HepG2 (cell line): ENCODE measurements at regions not wholly inside any gene's neighbourhood (a gene's known extent, or its start where the extent isn't known, plus 50 kb on each side); places are given as distances from the start of the nearest gene placed in this dataset.
"Not testable (repeated sequence)": the region's sequence is repeated elsewhere in the genome, so short reads cannot be mapped to it uniquely, and the experiment has no call there.

Experiments used
- ATAC-seq: fragments of 200-7000 bp; cut with Tn5 transposase; 3 replicates; pipeline ENCODE4 v1.9.1; 2020; ENCODE audit warnings: mild to moderate bottlenecking, moderate library complexity
- BruUV-seq: library from RNA; stranded (reverse); fragments of 400-500 nt; replicated peaks from 2 replicates; lab custom pipeline; 2021; lab: Mats Ljungman, UMichigan
- CTCF ChIA-PET: fragments of 300-600 bp; formaldehyde crosslinking; extraction: SDS; loops from one replicate; lab custom pipeline; 2021; ENCODE audit warnings: low total read pairs, inconsistent platforms, low intra/inter-chr PET ratio; lab: Yijun Ruan, JAX
- POLR2A ChIA-PET: fragments of 350-600 bp; sonication (Branson Sonifier 250); formaldehyde crosslinking; loops from one replicate; lab custom pipeline; 2020; ENCODE audit warnings: antibody characterized with exemption, inconsistent platforms; lab: Yijun Ruan, JAX
- DNase-seq: peaks from one replicate; pipeline ENCODE4 v3.0.0-alpha.2; 2015; ENCODE audit warnings: low spot score
- FAIRE-seq: peaks from 3 replicates; lab custom pipeline; 2011; peaks lifted over from hg19 to GRCh38; lab: Jason Lieb, UNC
- H2AFZ ChIP-seq: one replicate; pipeline ENCODE4 v1.6.1; 2011; ENCODE audit warnings: low read length, inconsistent platforms
- H3K27ac ChIP-seq: fragments of 300-600 bp; 3 replicates; pipeline ENCODE4 v1.8.0; 2011; ENCODE audit warnings: mixed run types, mild to moderate bottlenecking, mixed read lengths, low read length, inconsistent platforms; ENCODE audit not compliant: insufficient read depth; ENCODE audit errors: extremely low read length
- H3K27me3 ChIP-seq, 2 experiments: fragments of 200-600 bp in 1 of 2; 2 replicates in 1 of 2; 3 replicates in 1 of 2; pipeline versions ENCODE4 v1.6.0 to v1.8.0; 2011; ENCODE audit warnings: low read length in 2 of 2, mild to moderate bottlenecking in 2 of 2, moderate library complexity in 2 of 2, inconsistent platforms in 1 of 2; ENCODE audit not compliant: insufficient read depth in 2 of 2, control insufficient read depth in 1 of 2
- H3K36me3 ChIP-seq, 2 experiments: fragments of 200-600 bp in 1 of 2; replicated peaks in 1 of 2; 2 replicates in 1 of 2; 3 replicates in 1 of 2; pipeline versions ENCODE4 v1.5.1 to v1.8.0; 2011; ENCODE audit warnings: low read length in 2 of 2, inconsistent platforms in 1 of 2; ENCODE audit not compliant: insufficient read depth in 2 of 2, control insufficient read depth in 1 of 2
- H3K4me1 ChIP-seq: 2 replicates; pipeline ENCODE4 v1.5.1; 2012; ENCODE audit warnings: low read length, inconsistent platforms; ENCODE audit not compliant: insufficient read depth
- H3K4me2 ChIP-seq: 2 replicates; pipeline ENCODE4 v1.6.0; 2011; ENCODE audit warnings: low read depth, low read length, inconsistent platforms
- H3K4me3 ChIP-seq, 3 experiments: fragments of 200-600 bp in 1 of 3; sonication (generic), shearing (Covaris generic) in 1 of 3; replicated peaks in 1 of 3; 2 replicates each; pipeline ENCODE4 v1.5.1; 2011 to 2016; ENCODE audit warnings: low read length in 3 of 3, inconsistent platforms in 2 of 3, low read depth in 2 of 3, mild to moderate bottlenecking in 2 of 3, control low read depth in 1 of 3, mixed read lengths in 1 of 3; ENCODE audit not compliant: insufficient read depth in 1 of 3
- H3K79me2 ChIP-seq: one replicate; pipeline ENCODE4 v1.6.1; 2011; ENCODE audit warnings: low read length, inconsistent platforms; ENCODE audit not compliant: insufficient read depth
- H3K9ac ChIP-seq: 2 replicates; pipeline ENCODE4 v1.6.0; 2011; ENCODE audit warnings: mild to moderate bottlenecking, low read depth, low read length, inconsistent platforms; ENCODE audit not compliant: insufficient read depth
- H3K9me3 ChIP-seq: 2 replicates; pipeline ENCODE4 v1.5.1; 2012; ENCODE audit warnings: mild to moderate bottlenecking, low read length
- H4K20me1 ChIP-seq: 2 replicates; pipeline ENCODE4 v1.6.0; 2011; ENCODE audit warnings: inconsistent platforms, mild to moderate bottlenecking, low read length, moderate library complexity; ENCODE audit not compliant: insufficient read depth
- ETV5 ChIP-seq: IDR thresholded peaks from 2 replicates; pipeline ENCODE4 v1.6.1; 2018; ENCODE audit warnings: missing biosample characterization, missing genetic modification reagents, inconsistent platforms, borderline replicate concordance
- HDAC1 ChIP-seq: sonication (generic); formaldehyde crosslinking; IDR thresholded peaks from 2 replicates; pipeline ENCODE4 v1.5.1; 2020; ENCODE audit warnings: mild to moderate bottlenecking, missing genetic modification reagents
- ISL2 ChIP-seq: sonication (generic); formaldehyde crosslinking; IDR thresholded peaks from 2 replicates; pipeline ENCODE4 v1.5.0; 2020; ENCODE audit warnings: missing genetic modification reagents
- JUN ChIP-seq: sonication (generic); formaldehyde crosslinking; IDR thresholded peaks from 2 replicates; pipeline ENCODE4 v1.4.0; 2020; ENCODE audit warnings: mild to moderate bottlenecking, missing genetic modification reagents
- KDM6A ChIP-seq: IDR thresholded peaks from 2 replicates; pipeline ENCODE4 v1.6.1; 2016; ENCODE audit warnings: low read depth
- MIXL1 ChIP-seq: IDR thresholded peaks from 2 replicates; pipeline ENCODE4 v1.6.1; 2016
- RXRA ChIP-seq: sonication (generic); formaldehyde crosslinking; IDR thresholded peaks from 2 replicates; pipeline ENCODE4 v1.5.1; 2020; ENCODE audit warnings: missing genetic modification reagents
- TCF12 ChIP-seq, 2 experiments: fragments of 450-650 bp in 1 of 2; sonication (generic) in 1 of 2; formaldehyde crosslinking in 1 of 2; IDR thresholded peaks; 2 replicates each; pipeline versions ENCODE4 v1.6.1 to v1.8.0; 2017 to 2022; ENCODE audit warnings: antibody characterized with exemption in 1 of 2, mild to moderate bottlenecking in 1 of 2, missing genetic modification reagents in 1 of 2, moderate library complexity in 1 of 2
- TCF7 ChIP-seq: sonication (generic); IDR thresholded peaks from 2 replicates; pipeline ENCODE4 v1.6.1; 2016; ENCODE audit warnings: antibody characterized with exemption, low read depth
- ZBTB33 ChIP-seq: sonication (generic); formaldehyde crosslinking; IDR thresholded peaks from 2 replicates; pipeline ENCODE4 v1.4.0; 2020; ENCODE audit warnings: missing genetic modification reagents
- ZFP36L1 ChIP-seq: sonication (generic); formaldehyde crosslinking; IDR thresholded peaks from 2 replicates; pipeline ENCODE4 v1.8.0; 2022; ENCODE audit warnings: mild to moderate bottlenecking, missing genetic modification reagents, moderate library complexity
- ZGPAT ChIP-seq: IDR thresholded peaks from 2 replicates; pipeline ENCODE4 v1.6.1; 2016; ENCODE audit warnings: mild to moderate bottlenecking
- ZNF24 ChIP-seq: fragments of 450-650 bp; IDR thresholded peaks from 2 replicates; pipeline ENCODE4 v1.6.1; 2017; ENCODE audit warnings: antibody characterized with exemption, mild to moderate bottlenecking
- ZNF331 ChIP-seq: sonication (generic); formaldehyde crosslinking; IDR thresholded peaks from 2 replicates; pipeline ENCODE4 v1.4.0; 2020; ENCODE audit warnings: missing genetic modification reagents
- ZSCAN9 ChIP-seq: IDR thresholded peaks from 2 replicates; pipeline ENCODE4 v1.6.1; 2016; ENCODE audit warnings: borderline replicate concordance
- WGBS: methylation state at CpG from one replicate; pipeline ENCODE4 v1.1.6; 2017; ENCODE audit warnings: low lambda C conversion rate; 5-methylcytosine and 5-hydroxymethylcytosine counted together
- in situ Hi-C: cut with HindIII; loops from 2 replicates; pipeline ENCODE4 v1.10.0; 2017; ENCODE audit warnings: low pct_unique_long_range_greater_than_20kb; ENCODE audit not compliant: extremely low pct_ligation_motif_present
- intact Hi-C: fragments of 100-400 bp; cut with micrococcal nuclease; formaldehyde crosslinking; loops from one replicate; pipeline ENCODE4 v1.10.0; 2022; ENCODE audit not compliant: unreplicated experiment
- TF ChIP-seq, protein P1 (sequence below): sonication (generic); formaldehyde crosslinking; IDR thresholded peaks from 2 replicates; pipeline ENCODE4 v1.5.1; 2020; ENCODE audit warnings: mild to moderate bottlenecking, missing genetic modification reagents
- TF ChIP-seq, protein P2 (sequence below): sonication (generic); formaldehyde crosslinking; IDR thresholded peaks from 2 replicates; pipeline ENCODE4 v1.4.0; 2020; ENCODE audit warnings: mild to moderate bottlenecking, missing genetic modification reagents

GRCh38 chr10:30522661-30523078 is 88.7 kb downstream of the MAP3K8 start:
- POLR2A ChIA-PET: interaction anchor here (0.6 to 0.8 kb wide), 2 partner anchors 19 to 89 kb away, joined by 3 to 4 read pairs; no protein-coding TSS in a partner anchor
- H3K4me2 ChIP-seq: peak overlapping the region; percentile 13; the same call in 1 of the 2 replicates
- H3K9me3 ChIP-seq; H3K4me3 ChIP-seq; H3K27me3 ChIP-seq; H3K36me3 ChIP-seq; in situ Hi-C loops; BruUV-seq; H3K79me2 ChIP-seq; H3K27ac ChIP-seq; H3K9ac ChIP-seq; intact Hi-C loops; CTCF ChIA-PET; H4K20me1 ChIP-seq; H2AFZ ChIP-seq; TF ChIP-seq TCF12 (IDR thresholded peaks at IDR 0.05): not testable (repeated sequence)
- peak; percentile 78 for ATAC-seq
- H3K4me1 ChIP-seq: peaks cover 64% of the 10 kb centered on the region
- DNase-seq: peak; percentile 95
- peak; percentile 75 for FAIRE-seq
- WGBS: 0% methylated on average over 8 of the region's 8 CpGs
- TF ChIP-seq KDM6A (CRISPR knock-in tag) (peak; percentile 45; the same call in 1 of the 2 replicates), ZNF331 (peak; percentile 51; the same call in 1 of the 2 replicates), ISL2 (peak; percentile 93), ZFP36L1 (peak; percentile 78; the same call in 1 of the 2 replicates), MIXL1 (CRISPR knock-in tag) (peak; percentile 98), TCF7 (peak; percentile 73), HDAC1 (CRISPR knock-in tag) (peak; percentile 75), ZSCAN9 (CRISPR knock-in tag) (peak; percentile 74; the same call in 1 of the 2 replicates), TCF12 (CRISPR knock-in tag; IDR thresholded peaks at IDR 0.05) (peak; percentile 68; the same call in 1 of the 2 replicates), ZGPAT (CRISPR knock-in tag) (peak; percentile 92), ZBTB33 (peak; percentile 41; the same call in 1 of the 2 replicates), RXRA (CRISPR knock-in tag) (peak; percentile 96), ZNF24 (0 out of 2 replicates have a peak, but pooled peaks have one; percentile 17), JUN (peak; percentile 74), ETV5 (CRISPR knock-in tag) (peak; percentile 73; the same call in 1 of the 2 replicates)
- TF ChIP-seq, protein P1, sequence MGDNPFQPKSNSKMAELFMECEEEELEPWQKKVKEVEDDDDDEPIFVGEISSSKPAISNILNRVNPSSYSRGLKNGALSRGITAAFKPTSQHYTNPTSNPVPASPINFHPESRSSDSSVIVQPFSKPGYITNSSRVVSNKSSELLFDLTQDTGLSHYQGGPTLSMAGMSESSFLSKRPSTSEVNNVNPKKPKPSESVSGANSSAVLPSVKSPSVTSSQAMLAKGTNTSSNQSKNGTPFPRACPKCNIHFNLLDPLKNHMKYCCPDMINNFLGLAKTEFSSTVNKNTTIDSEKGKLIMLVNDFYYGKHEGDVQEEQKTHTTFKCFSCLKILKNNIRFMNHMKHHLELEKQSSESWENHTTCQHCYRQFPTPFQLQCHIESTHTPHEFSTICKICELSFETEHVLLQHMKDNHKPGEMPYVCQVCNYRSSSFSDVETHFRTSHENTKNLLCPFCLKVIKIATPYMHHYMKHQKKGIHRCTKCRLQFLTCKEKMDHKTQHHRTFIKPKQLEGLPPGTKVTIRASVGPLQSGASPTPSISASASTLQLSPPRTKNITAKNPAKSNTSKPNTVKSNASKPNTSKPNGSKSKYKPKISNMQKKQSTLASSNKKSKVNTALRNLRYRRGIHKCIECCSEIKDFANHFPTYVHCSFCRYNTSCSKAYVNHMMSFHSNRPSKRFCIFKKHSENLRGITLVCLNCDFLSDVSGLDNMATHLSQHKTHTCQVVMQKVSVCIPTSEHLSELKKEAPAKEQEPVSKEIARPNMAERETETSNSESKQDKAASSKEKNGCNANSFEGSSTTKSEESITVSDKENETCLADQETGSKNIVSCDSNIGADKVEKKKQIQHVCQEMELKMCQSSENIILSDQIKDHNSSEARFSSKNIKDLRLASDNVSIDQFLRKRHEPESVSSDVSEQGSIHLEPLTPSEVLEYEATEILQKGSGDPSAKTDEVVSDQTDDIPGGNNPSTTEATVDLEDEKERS: peak; percentile 84; the same call in 1 of the 2 replicates
- TF ChIP-seq, protein P2, sequence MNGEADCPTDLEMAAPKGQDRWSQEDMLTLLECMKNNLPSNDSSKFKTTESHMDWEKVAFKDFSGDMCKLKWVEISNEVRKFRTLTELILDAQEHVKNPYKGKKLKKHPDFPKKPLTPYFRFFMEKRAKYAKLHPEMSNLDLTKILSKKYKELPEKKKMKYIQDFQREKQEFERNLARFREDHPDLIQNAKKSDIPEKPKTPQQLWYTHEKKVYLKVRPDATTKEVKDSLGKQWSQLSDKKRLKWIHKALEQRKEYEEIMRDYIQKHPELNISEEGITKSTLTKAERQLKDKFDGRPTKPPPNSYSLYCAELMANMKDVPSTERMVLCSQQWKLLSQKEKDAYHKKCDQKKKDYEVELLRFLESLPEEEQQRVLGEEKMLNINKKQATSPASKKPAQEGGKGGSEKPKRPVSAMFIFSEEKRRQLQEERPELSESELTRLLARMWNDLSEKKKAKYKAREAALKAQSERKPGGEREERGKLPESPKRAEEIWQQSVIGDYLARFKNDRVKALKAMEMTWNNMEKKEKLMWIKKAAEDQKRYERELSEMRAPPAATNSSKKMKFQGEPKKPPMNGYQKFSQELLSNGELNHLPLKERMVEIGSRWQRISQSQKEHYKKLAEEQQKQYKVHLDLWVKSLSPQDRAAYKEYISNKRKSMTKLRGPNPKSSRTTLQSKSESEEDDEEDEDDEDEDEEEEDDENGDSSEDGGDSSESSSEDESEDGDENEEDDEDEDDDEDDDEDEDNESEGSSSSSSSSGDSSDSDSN (CRISPR knock-in tag): 0 out of 2 replicates have a peak, but pooled peaks have one; percentile 32
